Natural killer cell (primary cell): ENCODE measurements at regions not wholly inside any gene's neighbourhood (a gene's known extent, or its start where the extent isn't known, plus 50 kb on each side); places are given as distances from the start of the nearest gene placed in this dataset.

Experiments
- ATAC-seq, 3 donors: fragments of 150-1000 bp in 2 of 3; fragments of 200-7000 bp in 1 of 3; cut with Tn5 transposase; 1 replicate in 1 of 3; 2 replicates in 2 of 3; pipeline ENCODE4 v1.10.0; 2021; ENCODE audit warnings: mild to moderate bottlenecking in 2 of 3, moderate library complexity in 2 of 3
- DNase-seq, 2 donors: peaks; one replicate each; pipeline versions ENCODE4 v3.0.0 to v3.0.0-alpha.2; 2013 to 2021; ENCODE audit warnings: mixed read lengths in 1 of 2
- H3K27ac ChIP-seq: one replicate; pipeline ENCODE4 v1.5.1; 2013; ENCODE audit warnings: mild to moderate bottlenecking, low read length
- H3K27me3 ChIP-seq: one replicate; pipeline ENCODE4 v1.6.1; 2013; ENCODE audit warnings: low read length; ENCODE audit not compliant: control insufficient read depth, insufficient read depth
- H3K36me3 ChIP-seq: one replicate; pipeline ENCODE4 v1.6.1; 2013; ENCODE audit warnings: low read length; ENCODE audit not compliant: control insufficient read depth, insufficient read depth
- H3K4me1 ChIP-seq: one replicate; pipeline ENCODE4 v1.6.1; 2013; ENCODE audit warnings: low read length; ENCODE audit not compliant: control insufficient read depth, insufficient read depth
- H3K4me3 ChIP-seq: one replicate; pipeline ENCODE4 v1.5.1; 2013; ENCODE audit warnings: low read length
- H3K9me3 ChIP-seq: one replicate; pipeline ENCODE4 v1.6.1; 2013; ENCODE audit warnings: low read length; ENCODE audit not compliant: control insufficient read depth, insufficient read depth
- H3K27ac Mint-ChIP-seq, 2 donors: one replicate each; pipeline ENCODE4 v1.8.0; 2022; ENCODE audit warnings: mild to moderate bottlenecking in 2 of 2, mixed read lengths in 2 of 2, moderate library complexity in 1 of 2
- H3K27me3 Mint-ChIP-seq, 2 donors: one replicate each; pipeline ENCODE4 v1.8.0; 2022; ENCODE audit warnings: low read depth in 2 of 2, mixed read lengths in 2 of 2
- H3K36me3 Mint-ChIP-seq: one replicate; pipeline ENCODE4 v1.8.0; 2022; ENCODE audit warnings: mixed read lengths
- H3K4me1 Mint-ChIP-seq, 2 donors: one replicate each; pipeline ENCODE4 v1.8.0; 2022; ENCODE audit warnings: mixed read lengths in 2 of 2
- H3K4me3 Mint-ChIP-seq: one replicate; pipeline ENCODE4 v1.8.0; 2022; ENCODE audit warnings: mild to moderate bottlenecking, moderate library complexity, mixed read lengths
- H3K9me3 Mint-ChIP-seq, 2 donors: one replicate each; pipeline ENCODE4 v1.8.0; 2022; ENCODE audit warnings: mixed read lengths in 2 of 2
- WGBS: methylation state at CpG from one replicate; pipeline ENCODE4 v1.1.7; 2013; ENCODE audit warnings: missing lambda C conversion rate; ENCODE audit not compliant: insufficient coverage; 5-methylcytosine and 5-hydroxymethylcytosine counted together
- intact Hi-C: fragments of 100-400 bp; cut with micrococcal nuclease; formaldehyde crosslinking; loops from one replicate; pipeline ENCODE4 v1.14.2; 2022
- TF ChIP-seq, protein P1 (sequence below): fragments of 200-600 bp; IDR thresholded peaks from one replicate; pipeline ENCODE4 v1.8.0; 2022; ENCODE audit warnings: antibody characterized with exemption

DNA sequence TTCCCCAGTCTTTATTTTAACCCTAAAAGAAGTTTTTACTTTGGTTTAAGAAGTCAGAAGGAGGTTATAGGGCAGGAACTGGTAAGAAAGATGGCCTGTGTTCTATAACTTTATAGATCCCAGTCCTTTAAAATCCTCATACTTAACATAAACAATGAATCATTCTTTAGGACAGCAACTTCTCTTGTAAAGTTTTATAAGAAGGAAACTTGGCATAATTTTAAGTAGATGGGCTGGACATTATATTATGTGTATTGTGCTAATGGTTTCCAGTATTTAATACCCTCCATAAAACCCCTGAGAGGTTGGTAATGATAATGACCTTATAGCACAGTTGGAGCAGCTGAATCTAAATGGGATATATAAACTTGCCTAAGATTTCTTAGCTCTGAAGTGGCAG is 247.2 kb downstream of the FAM170A start:
- no peaks in the 10 kb centered on the region for H3K27me3 Mint-ChIP-seq
- no peaks in the 10 kb centered on the region for H3K4me1 Mint-ChIP-seq
- no peaks in the 10 kb centered on the region for H3K36me3 Mint-ChIP-seq
- no peak overlapping the region for H3K4me3 ChIP-seq
- H3K4me3 Mint-ChIP-seq: no peak overlapping the region
- H3K9me3 Mint-ChIP-seq: peaks cover 4 to 11% of the 10 kb centered on the region in 2 donors
- no peaks in the 10 kb centered on the region for H3K27me3 ChIP-seq
- no peak overlapping the region for H3K27ac ChIP-seq
- TF ChIP-seq, protein P1, sequence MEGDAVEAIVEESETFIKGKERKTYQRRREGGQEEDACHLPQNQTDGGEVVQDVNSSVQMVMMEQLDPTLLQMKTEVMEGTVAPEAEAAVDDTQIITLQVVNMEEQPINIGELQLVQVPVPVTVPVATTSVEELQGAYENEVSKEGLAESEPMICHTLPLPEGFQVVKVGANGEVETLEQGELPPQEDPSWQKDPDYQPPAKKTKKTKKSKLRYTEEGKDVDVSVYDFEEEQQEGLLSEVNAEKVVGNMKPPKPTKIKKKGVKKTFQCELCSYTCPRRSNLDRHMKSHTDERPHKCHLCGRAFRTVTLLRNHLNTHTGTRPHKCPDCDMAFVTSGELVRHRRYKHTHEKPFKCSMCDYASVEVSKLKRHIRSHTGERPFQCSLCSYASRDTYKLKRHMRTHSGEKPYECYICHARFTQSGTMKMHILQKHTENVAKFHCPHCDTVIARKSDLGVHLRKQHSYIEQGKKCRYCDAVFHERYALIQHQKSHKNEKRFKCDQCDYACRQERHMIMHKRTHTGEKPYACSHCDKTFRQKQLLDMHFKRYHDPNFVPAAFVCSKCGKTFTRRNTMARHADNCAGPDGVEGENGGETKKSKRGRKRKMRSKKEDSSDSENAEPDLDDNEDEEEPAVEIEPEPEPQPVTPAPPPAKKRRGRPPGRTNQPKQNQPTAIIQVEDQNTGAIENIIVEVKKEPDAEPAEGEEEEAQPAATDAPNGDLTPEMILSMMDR: no peak
- no peaks in the 10 kb centered on the region for H3K36me3 ChIP-seq
- intact Hi-C loops: no loop called here
- no peaks in the 10 kb centered on the region for H3K4me1 ChIP-seq
- DNase-seq (no peak), ATAC-seq (no peak)
- H3K9me3 ChIP-seq: no peaks in the 10 kb centered on the region
- no peak overlapping the region for H3K27ac Mint-ChIP-seq

DNA sequence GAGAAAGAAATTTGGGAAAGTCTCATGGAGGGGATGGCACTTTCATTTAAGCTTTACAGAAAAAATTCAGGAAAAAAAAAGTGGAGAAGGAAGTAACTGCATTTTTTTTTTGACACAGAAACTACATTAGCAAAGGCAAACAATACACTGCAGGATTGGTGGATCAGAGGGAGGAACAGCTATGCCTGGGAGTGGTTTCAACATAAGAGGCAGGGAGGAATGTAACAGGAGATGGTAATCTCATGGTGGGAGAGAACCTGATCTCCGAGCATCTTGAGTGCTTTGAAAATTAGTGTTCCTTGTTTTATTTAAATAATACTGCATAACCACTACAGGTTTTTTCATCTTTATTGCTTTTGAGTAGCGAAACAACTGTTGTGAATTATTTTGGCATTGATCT is 249.4 kb downstream of the FAM170A start:
- H3K27me3 Mint-ChIP-seq: no peaks in the 10 kb centered on the region
- peaks cover 2 to 7% of the 10 kb centered on the region in 2 donors for H3K9me3 Mint-ChIP-seq
- Histone ChIP-seq H3K9me3 (no peaks in the 10 kb centered on the region), H3K27me3 (no peaks in the 10 kb centered on the region), H3K36me3 (no peaks in the 10 kb centered on the region), H3K27ac (no peak overlapping the region), H3K4me1 (no peaks in the 10 kb centered on the region), H3K4me3 (no peak overlapping the region)
- no CpG with 5 or more reads among the region's 2 CpGs for WGBS
- intact Hi-C loops: no loop called here
- ATAC-seq: no peak
- TF ChIP-seq, protein P1: no peak
- H3K4me3 Mint-ChIP-seq: no peak overlapping the region
- DNase-seq: no peak
- H3K27ac Mint-ChIP-seq: no peak overlapping the region
- no peaks in the 10 kb centered on the region for H3K4me1 Mint-ChIP-seq
- H3K36me3 Mint-ChIP-seq: no peaks in the 10 kb centered on the region

DNA sequence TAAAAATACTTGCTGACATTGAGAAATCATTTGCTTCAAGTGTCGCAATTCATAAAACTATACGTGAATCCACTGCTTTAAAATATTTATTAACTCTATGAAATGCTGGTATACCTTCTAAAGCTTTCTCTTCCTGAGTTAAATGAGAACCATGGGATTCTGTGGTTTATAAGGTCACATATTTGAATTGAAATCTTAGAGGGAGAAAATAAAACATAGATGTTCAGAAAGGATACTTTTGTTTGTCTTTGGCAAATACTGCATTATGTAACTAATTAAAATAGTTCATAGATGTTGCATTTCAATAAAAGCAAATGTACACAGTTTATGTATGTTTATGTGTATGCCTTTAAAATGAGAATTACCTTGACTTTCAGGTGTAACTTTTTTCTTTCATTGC is 250.1 kb downstream of the FAM170A start:
- no peaks in the 10 kb centered on the region for H3K9me3 ChIP-seq
- no peaks in the 10 kb centered on the region for H3K36me3 Mint-ChIP-seq
- ATAC-seq (no peak), DNase-seq (no peak)
- no peak overlapping the region for H3K4me3 Mint-ChIP-seq
- H3K27ac Mint-ChIP-seq: no peak overlapping the region
- no peaks in the 10 kb centered on the region for H3K36me3 ChIP-seq
- intact Hi-C loops: no loop called here
- no peak overlapping the region for H3K27ac ChIP-seq
- H3K4me1 Mint-ChIP-seq: no peaks in the 10 kb centered on the region
- peaks cover 2 to 7% of the 10 kb centered on the region in 2 donors for H3K9me3 Mint-ChIP-seq
- WGBS: 100% methylated on average over 1 of the region's 2 CpGs
- no peaks in the 10 kb centered on the region for H3K4me1 ChIP-seq
- H3K27me3 Mint-ChIP-seq: no peaks in the 10 kb centered on the region
- no peak overlapping the region for H3K4me3 ChIP-seq
- TF ChIP-seq, protein P1: no peak
- H3K27me3 ChIP-seq: no peaks in the 10 kb centered on the region

DNA sequence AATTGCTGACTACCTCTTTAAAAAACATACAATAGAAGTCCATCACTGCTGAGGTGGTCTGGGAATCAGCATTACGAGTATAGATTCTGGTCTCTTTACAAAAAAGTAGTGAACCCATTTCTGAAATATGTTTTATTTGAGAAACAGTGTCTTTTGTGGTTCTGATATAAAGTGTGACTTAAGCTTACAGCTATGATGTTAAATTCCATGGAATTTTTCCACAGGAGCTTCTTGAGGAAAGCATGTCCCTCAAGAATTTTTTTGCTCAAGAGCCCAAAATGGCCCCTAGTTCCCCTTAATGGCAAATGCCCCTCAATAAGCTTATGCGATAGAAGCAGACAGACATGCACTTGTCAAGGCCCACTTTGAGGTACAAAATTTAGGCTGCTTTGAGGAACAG is 265.7 kb downstream of the FAM170A start:
- Mint-ChIP-seq H3K36me3 (no peaks in the 10 kb centered on the region), H3K4me3 (no peak overlapping the region), H3K9me3 (peaks cover 5% of the 10 kb centered on the region in 2 donors), H3K27me3 (no peaks in the 10 kb centered on the region), H3K27ac (no peak overlapping the region), H3K4me1 (no peaks in the 10 kb centered on the region)
- intact Hi-C loops: no loop called here
- WGBS: 93% methylated on average over 2 of the region's 2 CpGs
- Histone ChIP-seq H3K9me3 (no peaks in the 10 kb centered on the region), H3K4me3 (no peak overlapping the region), H3K4me1 (no peaks in the 10 kb centered on the region), H3K36me3 (no peaks in the 10 kb centered on the region), H3K27me3 (no peaks in the 10 kb centered on the region), H3K27ac (no peak overlapping the region)
- no peak for ATAC-seq
- TF ChIP-seq, protein P1: no peak
- no peak for DNase-seq
